Neural cell (in vitro differentiated cells): ENCODE measurements at regions not wholly inside any gene's neighbourhood (a gene's known extent, or its start where the extent isn't known, plus 50 kb on each side); places are given as distances from the start of the nearest gene placed in this dataset.

Source experiments
- CTCF ChIP-seq: fragments of 450-650 bp; IDR thresholded peaks from 2 replicates; pipeline ENCODE4 v1.5.1; 2014; ENCODE audit warnings: antibody characterized with exemption, mild to moderate bottlenecking, moderate library complexity; ENCODE audit not compliant: poor library complexity, severe bottlenecking
- EP300 ChIP-seq: fragments of 450-650 bp; conservative IDR thresholded peaks from 2 replicates; pipeline ENCODE4 v1.6.1; 2014; ENCODE audit warnings: antibody characterized with exemption, mild to moderate bottlenecking, moderate library complexity; ENCODE audit not compliant: poor library complexity, severe bottlenecking
- EZH2 ChIP-seq: fragments of 200-600, 300-800 bp; shearing (Covaris generic), sonication (generic); IDR thresholded peaks from 2 replicates; pipeline ENCODE4 v1.6.1; 2014; ENCODE audit warnings: antibody characterized with exemption, low read length, borderline replicate concordance, mild to moderate bottlenecking; ENCODE audit not compliant: insufficient read depth, poor library complexity, severe bottlenecking
- POLR2AphosphoS5 ChIP-seq: IDR thresholded peaks from 2 replicates; pipeline ENCODE4 v1.6.1; 2012
- RAD21 ChIP-seq: fragments of 450-650 bp; conservative IDR thresholded peaks from 2 replicates; pipeline ENCODE4 v1.6.1; 2014; ENCODE audit warnings: antibody characterized with exemption, mild to moderate bottlenecking, moderate library complexity
- REST ChIP-seq: IDR thresholded peaks from 2 replicates; pipeline ENCODE4 v1.6.1; 2012; ENCODE audit warnings: borderline replicate concordance
- TAF1 ChIP-seq: IDR thresholded peaks from 2 replicates; pipeline ENCODE4 v1.6.1; 2012; ENCODE audit warnings: low read depth

- TF ChIP-seq CTCF (no peak), RAD21 (no peak), TAF1 (no peak), EZH2 (no peak), REST (no peak), POLR2AphosphoS5 (no peak), EP300 (no peak)
Observed at GRCh38 chr7:86942995-86943394, 116.5 kb downstream of the ELAPOR2 start.
